Daoy (cell line): ENCODE measurements at regions not wholly inside any gene's neighbourhood (a gene's known extent, or its start where the extent isn't known, plus 50 kb on each side); places are given as distances from the start of the nearest gene placed in this dataset.
"Not testable (repeated sequence)": the region's sequence is repeated elsewhere in the genome, so short reads cannot be mapped to it uniquely, and the experiment has no call there.

ENCODE experiments used
- DNase-seq: peaks from one replicate; pipeline ENCODE4 v3.0.0-alpha.2; 2015; ENCODE audit warnings: low read depth

DNA sequence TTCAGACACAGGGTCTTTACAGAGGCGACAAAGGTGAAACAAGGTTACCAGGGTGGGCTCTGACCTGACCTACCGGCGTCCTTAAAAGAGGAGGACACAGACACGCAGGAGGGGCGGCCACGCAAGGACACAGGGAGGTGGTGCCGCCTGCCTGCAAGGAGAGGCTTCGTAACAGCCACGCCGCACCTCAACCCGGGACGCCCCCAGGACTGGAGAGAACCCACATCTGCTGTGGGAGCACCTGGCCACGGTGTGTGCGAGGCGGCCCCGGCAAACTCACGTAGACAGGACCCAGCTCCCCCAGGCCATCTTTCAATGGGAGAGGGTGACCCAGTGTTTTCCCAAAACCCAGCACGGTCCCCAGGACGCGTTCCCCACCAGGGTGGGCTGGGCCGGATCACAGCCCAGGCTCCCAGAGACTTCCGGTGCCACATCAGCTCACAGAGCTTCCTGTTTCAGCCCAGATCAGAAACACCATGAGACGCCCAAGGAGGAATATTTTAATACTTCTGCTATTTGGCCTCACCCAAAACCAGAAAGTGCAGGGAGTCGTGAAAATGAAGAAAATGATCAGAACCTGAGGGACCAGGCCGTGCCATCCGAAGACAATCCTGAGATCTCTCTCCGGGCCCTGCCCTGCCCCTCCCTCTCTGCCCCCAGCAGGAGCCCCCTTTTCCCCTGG lies 5417.4 kb upstream of the TPTE start:
- not testable (repeated sequence) for DNase-seq

- DNase-seq, result not testable (repeated sequence)
Measured at GRCh38 chr21:5104562-5104928, 5416.8 kb upstream of the TPTE start.

DNA sequence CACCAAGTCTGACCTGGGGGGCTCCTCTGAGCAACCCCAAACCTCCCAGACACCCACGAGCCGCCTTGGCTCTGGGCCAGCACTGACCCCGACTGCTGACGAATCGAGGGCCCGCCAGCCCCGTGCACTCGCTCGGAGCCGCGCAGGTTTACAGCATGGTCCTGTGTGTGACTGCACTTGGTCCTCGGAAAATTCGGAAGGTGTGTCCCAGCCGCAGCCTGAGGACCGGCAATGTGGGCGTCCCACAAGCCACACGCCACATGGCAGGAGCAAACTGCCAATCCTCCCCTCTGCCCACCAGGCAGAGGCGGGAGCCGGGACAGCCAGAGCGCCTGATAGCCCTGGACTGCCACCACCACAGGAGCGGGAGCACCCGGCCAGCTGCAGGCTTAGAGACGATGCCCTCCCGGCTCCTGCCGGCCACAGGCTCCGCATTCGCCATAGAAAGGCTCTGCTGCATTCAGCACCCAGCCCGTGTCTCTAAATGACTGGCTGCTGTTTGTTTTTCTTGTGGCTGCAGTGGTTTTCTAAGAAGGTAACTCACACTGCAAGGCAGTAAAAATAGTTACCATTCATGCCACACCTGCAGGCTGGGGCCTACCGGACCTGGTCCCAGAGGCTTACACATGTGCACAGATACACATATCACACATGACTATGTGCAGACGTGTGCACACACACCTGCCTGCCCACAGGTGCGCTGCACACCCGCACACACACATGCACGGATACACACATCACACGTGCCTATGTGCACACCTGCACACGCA lies 5415.3 kb upstream of the TPTE start:
- peak; percentile 5 for DNase-seq

- not testable (repeated sequence) for DNase-seq
Measured at GRCh38 chr21:5106767-5107464, 5414.5 kb upstream of the TPTE start.

DNA sequence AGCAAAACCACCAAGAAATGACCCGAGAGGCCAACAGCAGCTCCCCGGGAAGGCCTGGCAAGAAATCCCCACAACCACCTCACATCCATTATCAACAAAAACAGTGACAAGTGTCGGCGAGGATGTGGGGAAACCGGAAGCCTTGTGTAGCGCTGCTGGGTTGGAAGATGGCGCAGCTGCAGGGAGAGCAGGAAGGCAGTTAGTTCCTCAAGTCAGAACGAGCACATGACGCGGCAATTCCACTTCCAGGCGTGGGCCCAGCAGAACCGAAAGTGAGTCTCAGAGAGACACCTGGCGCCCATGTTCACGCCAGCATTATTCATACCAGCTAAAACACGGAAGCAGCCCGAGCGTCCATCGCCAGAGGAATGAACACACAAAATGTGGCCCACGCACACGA lies 5413.7 kb upstream of the TPTE start:
- not testable (repeated sequence) for DNase-seq

DNA sequence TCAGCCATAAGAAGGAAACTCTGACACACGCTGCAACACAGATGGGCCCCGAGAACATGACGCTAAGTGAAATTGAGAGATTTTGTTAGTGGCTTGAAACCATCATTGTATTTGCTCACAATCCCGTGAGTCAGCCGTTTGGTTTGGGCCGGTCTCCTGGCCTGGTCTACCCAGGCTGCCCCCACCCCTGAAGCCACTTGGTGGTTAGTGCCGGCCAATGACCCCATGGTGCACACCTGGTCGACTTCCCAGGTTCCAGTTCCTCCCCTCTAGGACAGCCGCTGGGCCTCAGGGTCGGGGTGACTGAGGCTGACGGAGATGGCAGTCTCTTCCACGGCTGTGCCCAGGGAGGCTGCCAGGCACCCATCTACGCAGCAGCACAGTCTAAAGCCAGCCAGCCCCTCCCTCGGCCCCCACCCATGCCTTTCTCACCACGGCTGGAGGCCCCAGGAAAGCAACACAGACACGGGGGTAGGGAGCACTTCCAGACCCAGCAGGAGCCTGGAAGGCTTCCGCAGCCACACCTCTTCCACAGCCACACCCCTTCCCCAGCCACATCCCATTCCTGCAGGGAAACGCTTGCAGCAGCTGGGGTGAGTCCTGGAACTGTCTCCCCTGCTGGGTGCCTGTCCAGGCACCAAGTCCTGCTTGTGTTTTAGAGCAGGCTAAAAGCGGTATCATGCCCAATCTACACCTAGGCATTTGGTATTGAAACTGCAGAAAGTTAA lies 5413.2 kb upstream of the TPTE start:
- peak; percentile 27 for DNase-seq

GRCh38 chr21:5111197-5111596 lies 5410.2 kb upstream of the TPTE start:
- not testable (repeated sequence) for DNase-seq

GRCh38 chr21:5113092-5113491 lies 5408.3 kb upstream of the TPTE start:
- not testable (repeated sequence) for DNase-seq

DNA sequence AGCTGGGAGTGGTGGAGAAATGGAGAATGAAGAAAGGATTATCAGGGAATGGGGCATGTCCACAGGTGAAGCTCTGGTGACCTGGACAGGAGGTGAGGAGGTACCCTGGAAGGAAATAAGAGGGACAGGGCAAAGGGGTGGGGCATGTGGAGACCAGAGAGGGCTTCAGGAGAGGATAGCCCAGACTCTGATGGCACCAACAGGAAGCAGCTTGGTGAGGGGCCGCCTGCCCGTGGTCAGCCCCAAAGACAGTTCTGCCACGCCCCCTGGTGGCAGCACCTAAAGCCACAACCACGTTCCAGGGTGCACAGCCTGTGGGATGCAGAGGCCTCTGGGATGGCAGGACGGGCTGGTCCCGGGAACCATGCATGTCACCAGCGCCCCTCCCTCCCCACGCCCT lies 5406.9 kb upstream of the TPTE start:
- DNase-seq, result not testable (repeated sequence)

- DNase-seq, result peak; percentile 1
Measured at GRCh38 chr21:5114893-5115645, 5406.3 kb upstream of the TPTE start.

DNA sequence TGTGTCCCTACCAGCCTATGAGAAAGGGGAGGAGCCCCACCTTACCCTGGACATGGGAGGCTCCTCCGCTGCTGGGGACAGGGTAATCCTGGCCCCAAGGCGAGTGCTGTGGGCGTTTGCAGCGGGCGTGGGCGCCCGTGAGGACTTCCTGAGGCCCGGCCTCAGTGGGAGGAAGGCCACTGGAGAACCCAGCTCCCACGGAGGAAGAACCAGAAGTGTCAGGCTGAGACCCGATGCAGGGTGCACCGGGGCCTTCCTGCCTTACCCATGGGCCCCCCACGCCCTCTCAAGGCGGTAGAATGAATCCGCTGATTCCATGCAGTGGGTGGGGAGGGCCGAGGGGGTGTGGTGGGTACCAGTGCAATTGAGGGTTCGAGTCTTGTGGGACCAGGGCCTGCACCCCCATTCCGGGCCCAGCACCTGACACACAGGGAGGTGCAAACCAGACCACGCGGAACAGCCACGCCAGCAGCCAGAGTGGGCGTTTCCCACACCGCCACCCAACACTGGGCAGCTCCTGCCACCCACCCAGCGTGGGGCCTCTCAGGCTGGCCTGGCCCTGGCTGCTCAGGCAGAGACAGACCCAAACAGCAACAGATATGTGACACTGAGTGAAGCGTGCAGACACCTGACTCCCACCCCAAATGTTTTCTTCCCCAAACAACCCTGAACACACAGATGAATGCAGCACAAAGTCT lies 5405.6 kb upstream of the TPTE start:
- not testable (repeated sequence) for DNase-seq

DNA sequence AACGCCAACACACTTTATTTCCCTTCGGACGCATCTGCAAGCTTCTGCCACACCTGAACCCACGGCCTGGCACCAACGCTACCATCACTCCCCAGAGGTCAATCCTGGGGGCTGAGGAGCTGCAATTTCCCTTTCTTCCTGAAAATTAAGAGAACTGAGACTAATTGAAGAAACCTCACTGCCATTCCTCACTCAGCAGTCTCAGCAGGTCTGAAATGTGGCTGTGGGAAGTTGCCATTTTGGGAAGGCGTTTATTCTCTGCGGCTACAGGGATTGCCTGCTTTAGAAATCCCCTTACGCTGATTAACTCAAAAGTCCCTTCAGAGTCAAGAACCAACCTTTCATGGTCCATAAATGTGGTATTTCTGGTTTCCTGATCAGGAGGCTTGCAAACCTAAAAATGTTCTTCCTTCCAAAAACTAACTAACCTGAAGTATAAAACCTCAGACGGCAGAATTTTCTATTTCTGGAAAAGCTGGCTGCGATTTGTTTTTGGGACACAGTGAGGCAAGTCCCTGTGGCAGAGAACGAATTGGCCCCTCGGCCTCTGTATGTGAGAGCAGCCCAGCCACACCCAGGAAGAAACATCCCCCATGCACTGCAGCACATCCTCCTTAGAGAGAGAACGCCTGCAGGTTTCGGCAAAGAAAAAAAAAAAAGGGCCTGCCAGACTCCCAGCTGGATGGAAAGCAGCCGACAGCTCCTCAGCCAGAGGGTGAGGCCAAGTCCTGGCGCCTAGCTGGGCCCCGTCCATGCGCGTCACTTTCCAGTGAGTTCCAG lies 5404.8 kb upstream of the TPTE start:
- DNase-seq, result not testable (repeated sequence)

- not testable (repeated sequence) for DNase-seq
Measured at GRCh38 chr21:5117135-5117534, 5404.2 kb upstream of the TPTE start.

- DNase-seq, result not testable (repeated sequence)
Measured at GRCh38 chr21:5117666-5118295, 5403.6 kb upstream of the TPTE start.

- not testable (repeated sequence) for DNase-seq
Measured at GRCh38 chr21:5118296-5118679, 5403.1 kb upstream of the TPTE start.

- DNase-seq, result not testable (repeated sequence)
Measured at GRCh38 chr21:5119179-5119578, 5402.2 kb upstream of the TPTE start.

DNA sequence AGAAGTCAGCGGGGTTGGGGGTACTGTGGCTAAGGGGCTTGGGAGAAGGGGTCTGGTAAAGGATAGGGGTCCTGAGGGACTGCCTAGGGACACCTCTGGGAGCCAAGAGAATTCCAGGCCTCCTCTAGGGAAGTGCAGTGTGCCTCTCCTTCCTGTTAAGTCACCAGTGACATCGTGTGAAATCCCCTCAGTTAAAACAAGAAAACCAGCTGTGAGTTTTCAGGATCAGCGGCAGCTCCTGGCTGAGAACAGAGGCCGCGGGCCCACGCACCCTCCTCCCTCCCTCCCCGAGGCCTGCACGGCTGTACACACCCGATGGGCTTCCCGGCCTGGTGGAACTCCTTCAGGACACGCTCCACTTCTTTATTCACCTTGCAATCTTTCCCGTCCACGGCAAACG lies 5400.0 kb upstream of the TPTE start:
- DNase-seq, result not testable (repeated sequence)

DNA sequence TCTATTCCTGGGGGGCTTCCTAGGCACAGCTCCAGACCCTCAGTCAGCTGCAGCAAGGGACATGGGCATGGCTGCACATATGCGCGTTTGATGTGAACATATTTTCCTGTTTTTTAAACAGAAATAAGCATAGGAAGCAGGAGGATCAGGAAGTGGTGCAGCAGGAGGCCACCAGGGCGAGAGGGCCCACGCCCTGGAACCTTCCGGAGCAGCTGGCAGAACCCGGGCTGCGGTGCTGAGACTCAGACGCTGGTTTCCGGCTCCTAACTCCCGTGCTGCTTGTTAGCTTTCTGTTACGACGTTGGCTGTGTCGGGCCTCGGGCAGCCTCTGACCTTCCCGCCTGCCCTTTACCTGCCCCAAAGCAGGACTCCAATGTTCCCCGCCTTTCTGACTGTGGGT lies 5399.5 kb upstream of the TPTE start:
- DNase-seq, result not testable (repeated sequence)

GRCh38 chr21:5123655-5124054 lies 5397.7 kb upstream of the TPTE start:
- DNase-seq, result not testable (repeated sequence)
